ENCODE measurements at regions not wholly inside any gene's neighbourhood (a gene's known extent, or its start where the extent isn't known, plus 50 kb on each side); places are given as distances from the start of the nearest gene placed in this dataset.

GRCh38 chr4:14581741-14582140, 420.5 kb upstream of the CPEB2 start:
- no peaks in the 10 kb centered on the region for H3K36me3 ChIP-seq (ENCODE audit: insufficient read depth)
- H3K4me1 Mint-ChIP-seq, result no peaks in the 10 kb centered on the region
- H3K36me3 Mint-ChIP-seq (ENCODE audit: low read depth), result no peaks in the 10 kb centered on the region
- no peaks in the 10 kb centered on the region for H3K27me3 Mint-ChIP-seq (ENCODE audit: insufficient read depth, low read depth, poor library complexity)
- no peaks in the 10 kb centered on the region for H3K9me2 ChIP-seq (ENCODE audit: insufficient read depth)
- H3K9me3 Mint-ChIP-seq, result no peaks in the 10 kb centered on the region
- no peaks in the 10 kb centered on the region for H3K4me1 ChIP-seq (ENCODE audit: insufficient read depth)
- no peak overlapping the region for H3K4me2 ChIP-seq
- no peak overlapping the region for H3K4me3 ChIP-seq
- no peak for TF ChIP-seq ZNF331 (CRISPR knock-in tag; IDR thresholded peaks at IDR 0.05; ENCODE audit: low read depth)
- no peak for TF ChIP-seq ZNF462 (CRISPR knock-in tag; IDR thresholded peaks at IDR 0.05)
- TF ChIP-seq NANOG (IDR thresholded peaks at IDR 0.05; ENCODE audit: borderline replicate concordance), result no peak
- no peak for TF ChIP-seq CTCF (conservative IDR thresholded peaks at IDR 0.05; ENCODE audit: low read depth in 2 of 2)
- no peak for TF ChIP-seq POLR2AphosphoS5 (IDR thresholded peaks at IDR 0.05; ENCODE audit: low read depth)
- TF ChIP-seq REST (IDR thresholded peaks at IDR 0.05; ENCODE audit: unreplicated experiment), result no peak
- no peak for TF ChIP-seq CREB1 (CRISPR knock-in tag; IDR thresholded peaks at IDR 0.05; ENCODE audit: low read depth)
- TF ChIP-seq ZNF114 (CRISPR knock-in tag; IDR thresholded peaks at IDR 0.05), result no peak
- no peak for TF ChIP-seq EZH2phosphoT487 (IDR thresholded peaks at IDR 0.05; ENCODE audit: unreplicated experiment)
- TF ChIP-seq ETS1 (IDR thresholded peaks at IDR 0.05), result no peak
- no peak for TF ChIP-seq EZH2 (IDR thresholded peaks at IDR 0.05; ENCODE audit: low read depth, unreplicated experiment)
- no peak for TF ChIP-seq STAT1 (IDR thresholded peaks at IDR 0.05; ENCODE audit: unreplicated experiment)
- TF ChIP-seq JUNB (IDR thresholded peaks at IDR 0.05; ENCODE audit: unreplicated experiment), result no peak
- ATAC-seq, result no peak
- DNase-seq (ENCODE audit: low spot score), result no peak
- H3K79me2 ChIP-seq (replicated peaks; ENCODE audit: insufficient read depth), result no peaks in the 10 kb centered on the region
- no peak overlapping the region for H3K27ac ChIP-seq (ENCODE audit: low read depth)
- H4K20me1 ChIP-seq (replicated peaks; ENCODE audit: insufficient read depth), result no peaks in the 10 kb centered on the region
- H3K27ac Mint-ChIP-seq, result no peak overlapping the region
- H2AFZ ChIP-seq, result no peak overlapping the region
- H3F3A ChIP-seq (replicated peaks; ENCODE audit: low read depth), result no peaks in the 10 kb centered on the region
- H3K27me3 ChIP-seq (ENCODE audit: insufficient read depth), result no peaks in the 10 kb centered on the region
- H3K4me3 Mint-ChIP-seq, result no peak overlapping the region

Data from GM23338 (cell line).